Nephron (organoid): ENCODE measurements at regions not wholly inside any gene's neighbourhood (a gene's known extent, or its start where the extent isn't known, plus 50 kb on each side); places are given as distances from the start of the nearest gene placed in this dataset.

Experiments
- H3K27ac Mint-ChIP-seq, 3 experiments: 2 replicates each; pipeline ENCODE4 v1.8.0; 2020; ENCODE audit warnings: mixed read lengths in 3 of 3, mild to moderate bottlenecking in 2 of 3, moderate library complexity in 1 of 3
- H3K27me3 Mint-ChIP-seq: 2 replicates; pipeline ENCODE4 v1.8.0; 2021; ENCODE audit warnings: low read depth, mild to moderate bottlenecking, moderate library complexity, mixed read lengths
- H3K36me3 Mint-ChIP-seq: 2 replicates; pipeline ENCODE4 v1.8.0; 2020; ENCODE audit warnings: low read depth, mixed read lengths
- H3K4me1 Mint-ChIP-seq: 2 replicates; pipeline ENCODE4 v1.8.0; 2020; ENCODE audit warnings: mixed read lengths
- H3K4me3 Mint-ChIP-seq, 3 experiments: 2 replicates each; pipeline ENCODE4 v1.8.0; 2020; ENCODE audit warnings: mild to moderate bottlenecking in 3 of 3, mixed read lengths in 3 of 3, moderate library complexity in 2 of 3
- H3K9me3 Mint-ChIP-seq: 2 replicates; pipeline ENCODE4 v1.8.0; 2020; ENCODE audit warnings: mixed read lengths
- CTCF ChIP-seq, 3 experiments: fragments of 200-600 bp; sonication (generic); IDR thresholded peaks; one replicate each; pipeline ENCODE4 v1.5.0; 2021; ENCODE audit warnings: antibody characterized with exemption in 3 of 3; ENCODE audit not compliant: unreplicated experiment in 3 of 3

- Mint-ChIP-seq H3K36me3 (no peaks in the 10 kb centered on the region), H3K27me3 (peaks cover 12% of the 10 kb centered on the region), H3K27ac (no peak overlapping the region), H3K4me1 (no peaks in the 10 kb centered on the region), H3K4me3 (no peak overlapping the region), H3K9me3 (peaks cover 9% of the 10 kb centered on the region)
- TF ChIP-seq CTCF (IDR thresholded peaks at IDR 0.05; ENCODE audit: unreplicated experiment in 3 of 3): no peak
Observed at GRCh38 chr14:97196336-97196735, 399.2 kb downstream of the VRK1 start.

GRCh38 chr14:97198813-97199212 lies 401.6 kb downstream of the VRK1 start:
- Mint-ChIP-seq H3K9me3 (peaks cover 9% of the 10 kb centered on the region), H3K36me3 (no peaks in the 10 kb centered on the region), H3K27ac (no peak overlapping the region), H3K4me1 (no peaks in the 10 kb centered on the region), H3K27me3 (peaks cover 6% of the 10 kb centered on the region), H3K4me3 (no peak overlapping the region)
- TF ChIP-seq CTCF (IDR thresholded peaks at IDR 0.05; ENCODE audit: unreplicated experiment in 3 of 3): no peak

GRCh38 chr14:97200245-97200644 lies 403.1 kb downstream of the VRK1 start:
- Mint-ChIP-seq H3K27me3 (peaks cover 9% of the 10 kb centered on the region), H3K27ac (no peak overlapping the region), H3K36me3 (no peaks in the 10 kb centered on the region), H3K4me3 (no peak overlapping the region), H3K4me1 (no peaks in the 10 kb centered on the region), H3K9me3 (peaks cover 6% of the 10 kb centered on the region)
- no peak for TF ChIP-seq CTCF (IDR thresholded peaks at IDR 0.05; ENCODE audit: unreplicated experiment in 3 of 3)

GRCh38 chr14:97206916-97207315 lies 409.7 kb downstream of the VRK1 start:
- Mint-ChIP-seq H3K27me3 (peaks cover 10% of the 10 kb centered on the region), H3K36me3 (no peaks in the 10 kb centered on the region), H3K27ac (no peak overlapping the region), H3K9me3 (no peaks in the 10 kb centered on the region), H3K4me3 (no peak overlapping the region), H3K4me1 (peaks cover 8% of the 10 kb centered on the region)
- no peak for TF ChIP-seq CTCF (IDR thresholded peaks at IDR 0.05; ENCODE audit: unreplicated experiment in 3 of 3)

- Mint-ChIP-seq H3K9me3 (no peaks in the 10 kb centered on the region), H3K27me3 (peaks cover 22% of the 10 kb centered on the region), H3K27ac (no peak overlapping the region), H3K4me1 (peaks cover 8% of the 10 kb centered on the region), H3K4me3 (no peak overlapping the region), H3K36me3 (no peaks in the 10 kb centered on the region)
- TF ChIP-seq CTCF (IDR thresholded peaks at IDR 0.05; ENCODE audit: unreplicated experiment in 3 of 3): no peak
Observed at GRCh38 chr14:97210202-97210601, 413.0 kb downstream of the VRK1 start.

- Mint-ChIP-seq H3K4me1 (peaks cover 8% of the 10 kb centered on the region), H3K9me3 (no peaks in the 10 kb centered on the region), H3K36me3 (no peaks in the 10 kb centered on the region), H3K4me3 (no peak overlapping the region), H3K27me3 (peaks cover 34% of the 10 kb centered on the region), H3K27ac (no peak overlapping the region)
- TF ChIP-seq CTCF (IDR thresholded peaks at IDR 0.05; ENCODE audit: unreplicated experiment in 3 of 3): no peak
Observed at GRCh38 chr14:97212399-97212798, 415.2 kb downstream of the VRK1 start.
